ENCODE measurements at regions not wholly inside any gene's neighbourhood (a gene's known extent, or its start where the extent isn't known, plus 50 kb on each side); places are given as distances from the start of the nearest gene placed in this dataset.

- no peak for DNase-seq
These were observed 62.3 kb upstream of the PARVA start for GRCh38 chr11:12315024-12315423.

- no peak for DNase-seq
These were observed 60.9 kb upstream of the PARVA start for GRCh38 chr11:12316432-12316831.

- peak; percentile 98 for DNase-seq
These were observed 58.5 kb upstream of the PARVA start for GRCh38 chr11:12318791-12319438.

GRCh38 chr11:12319461-12319951 is 57.9 kb upstream of the PARVA start:
- peak; percentile 98 for DNase-seq

GRCh38 chr11:12319988-12320387 is 57.4 kb upstream of the PARVA start:
- no peak for DNase-seq

GRCh38 chr11:12321217-12321937 is 56.0 kb upstream of the PARVA start:
- DNase-seq = peak; percentile 32

- no peak for DNase-seq
These were observed 52.8 kb upstream of the PARVA start for GRCh38 chr11:12324585-12324984.

Data from DMS153 (cell line).